ENCODE measurements at regions not wholly inside any gene's neighbourhood (a gene's known extent, or its start where the extent isn't known, plus 50 kb on each side); places are given as distances from the start of the nearest gene placed in this dataset.

DNA sequence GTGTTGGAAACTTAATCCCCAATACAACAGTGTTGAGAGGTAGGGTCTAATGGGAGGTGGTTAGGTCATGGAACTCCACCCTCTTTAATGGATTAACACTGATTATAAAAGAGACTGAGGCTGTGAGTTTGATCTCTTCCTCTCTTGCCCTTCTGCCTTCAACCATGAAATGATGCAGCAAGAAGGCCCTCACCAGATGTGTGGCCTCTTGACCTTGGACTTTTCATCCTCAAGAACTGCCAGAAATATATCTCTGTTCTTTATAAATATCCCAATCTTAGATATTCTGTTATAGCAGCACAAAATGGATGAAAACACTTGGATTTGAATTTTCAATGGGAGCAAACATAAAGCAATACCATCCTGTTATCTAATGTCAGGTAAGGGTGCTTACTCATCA is 67.6 kb downstream of the NMUR2 start:
- Mint-ChIP-seq H3K27me3 (peaks cover 3% of the 10 kb centered on the region), H3K9me3 (ENCODE audit: low read depth) (no peaks in the 10 kb centered on the region), H3K4me1 (no peaks in the 10 kb centered on the region), H3K36me3 (ENCODE audit: low read depth) (no peaks in the 10 kb centered on the region), H3K27ac (no peak overlapping the region), H3K4me3 (no peak overlapping the region)
- intact Hi-C loops (cut with DNase I, micrococcal nuclease), result no loop called here
- ATAC-seq (no peak), DNase-seq (no peak)
- ChIA-PET CTCF (no interaction called here), POLR2A (no interaction called here)

DNA sequence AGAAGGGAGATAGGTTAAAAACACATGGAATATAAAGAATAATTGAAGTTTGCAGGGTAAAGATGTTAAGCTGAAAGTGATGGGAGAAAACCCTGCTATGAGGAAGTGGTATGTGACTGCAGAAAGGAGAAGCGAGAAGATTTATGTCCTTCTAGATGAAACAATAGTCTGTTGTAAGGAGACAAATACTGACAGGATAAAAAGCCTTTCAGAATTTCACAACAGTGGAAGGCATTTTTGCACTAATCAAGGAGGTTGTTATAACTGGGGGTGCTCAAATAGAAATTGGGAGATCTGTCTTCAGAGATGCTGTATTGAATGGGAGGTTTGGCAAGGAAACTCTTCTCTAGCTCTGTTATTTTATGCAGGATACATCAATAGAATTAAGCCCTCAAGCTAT is 69.6 kb downstream of the NMUR2 start:
- DNase-seq, result no peak
- H3K27ac Mint-ChIP-seq, result no peak overlapping the region
- H3K9me3 Mint-ChIP-seq (ENCODE audit: low read depth), result no peaks in the 10 kb centered on the region
- ChIA-PET POLR2A (no interaction called here), CTCF (interaction anchor here (0.9 kb wide), 1 partner anchor 14 kb away, joined by 3 read pairs; no protein-coding TSS in a partner anchor)
- H3K36me3 Mint-ChIP-seq (ENCODE audit: low read depth), result no peaks in the 10 kb centered on the region
- no peak overlapping the region for H3K4me3 Mint-ChIP-seq
- no peak for ATAC-seq
- peaks cover 3% of the 10 kb centered on the region for H3K27me3 Mint-ChIP-seq
- intact Hi-C loops (cut with DNase I, micrococcal nuclease), result no loop called here
- H3K4me1 Mint-ChIP-seq, result no peaks in the 10 kb centered on the region

DNA sequence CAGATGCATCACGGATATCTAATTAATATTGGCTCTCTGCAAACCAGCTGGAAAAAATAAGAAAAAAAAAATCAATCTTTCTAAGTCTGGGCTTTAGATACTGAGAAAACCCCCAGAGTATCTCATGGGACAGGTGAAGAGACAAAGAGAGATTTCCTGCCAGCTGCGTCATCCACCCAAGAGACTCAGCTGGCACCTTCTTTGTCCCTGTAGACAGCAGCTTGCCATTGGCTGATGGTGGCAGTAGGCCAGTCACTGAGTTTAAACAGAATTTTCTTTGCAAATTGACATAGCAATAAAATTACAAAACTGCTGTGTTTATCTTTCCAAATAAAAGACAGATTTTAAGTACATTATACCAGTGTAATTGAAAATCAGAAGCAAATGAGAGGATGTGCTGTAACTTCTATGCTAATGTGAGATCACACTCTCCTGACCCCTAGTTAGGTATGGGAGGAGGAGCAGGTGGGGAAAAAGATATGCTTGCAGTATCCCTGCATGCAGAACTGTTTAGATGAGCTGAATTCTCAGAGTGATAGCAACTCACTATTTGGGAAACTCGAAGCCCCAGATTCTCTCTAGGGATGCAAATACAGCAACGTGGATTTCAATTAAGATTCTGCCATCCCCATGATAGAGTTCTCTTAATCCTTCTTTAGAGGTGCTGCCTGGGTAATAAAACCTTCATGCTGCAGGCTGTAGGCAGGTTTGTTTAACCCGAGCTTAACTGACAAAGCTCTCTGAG is 72.2 kb downstream of the NMUR2 start:
- H3K4me3 Mint-ChIP-seq, result no peak overlapping the region
- no peak for DNase-seq
- no peak overlapping the region for H3K27ac Mint-ChIP-seq
- ChIA-PET POLR2A (no interaction called here), CTCF (no interaction called here)
- intact Hi-C loops (cut with DNase I, micrococcal nuclease), result no loop called here
- peaks cover 3% of the 10 kb centered on the region for H3K27me3 Mint-ChIP-seq
- H3K36me3 Mint-ChIP-seq (ENCODE audit: low read depth), result no peaks in the 10 kb centered on the region
- no peaks in the 10 kb centered on the region for H3K4me1 Mint-ChIP-seq
- no peak for ATAC-seq
- H3K9me3 Mint-ChIP-seq (ENCODE audit: low read depth), result no peaks in the 10 kb centered on the region

DNA sequence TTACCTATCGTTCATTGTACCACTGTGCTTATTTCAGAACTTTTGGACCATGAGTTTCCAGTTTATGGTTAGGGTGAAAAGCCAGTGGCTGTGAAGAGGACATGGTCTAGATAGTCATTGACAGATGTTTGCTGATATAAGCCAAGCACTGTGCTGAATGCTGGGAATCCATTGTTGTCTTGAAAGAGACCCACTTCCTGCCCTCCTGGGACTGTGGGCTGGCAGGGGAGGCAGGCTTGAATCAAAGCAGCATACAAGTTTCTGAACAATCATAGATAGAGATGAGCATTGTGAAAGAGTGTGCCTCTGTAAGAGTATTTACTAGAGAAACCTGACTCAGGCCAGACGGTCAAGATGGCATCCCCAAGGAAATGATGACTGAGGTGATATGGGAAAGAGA is 73.4 kb downstream of the NMUR2 start:
- H3K4me1 Mint-ChIP-seq, result no peaks in the 10 kb centered on the region
- H3K27ac Mint-ChIP-seq, result no peak overlapping the region
- H3K9me3 Mint-ChIP-seq (ENCODE audit: low read depth), result no peaks in the 10 kb centered on the region
- no peak for ATAC-seq
- CTCF ChIA-PET, result interaction anchor here (0.7 kb wide), 1 partner anchor 21 kb away, joined by 3 read pairs; no protein-coding TSS in a partner anchor
- peaks cover 3% of the 10 kb centered on the region for H3K27me3 Mint-ChIP-seq
- no peak overlapping the region for H3K4me3 Mint-ChIP-seq
- no peak for DNase-seq
- no peaks in the 10 kb centered on the region for H3K36me3 Mint-ChIP-seq (ENCODE audit: low read depth)
- intact Hi-C loops (cut with DNase I, micrococcal nuclease), result no loop called here
- POLR2A ChIA-PET, result no interaction called here

DNA sequence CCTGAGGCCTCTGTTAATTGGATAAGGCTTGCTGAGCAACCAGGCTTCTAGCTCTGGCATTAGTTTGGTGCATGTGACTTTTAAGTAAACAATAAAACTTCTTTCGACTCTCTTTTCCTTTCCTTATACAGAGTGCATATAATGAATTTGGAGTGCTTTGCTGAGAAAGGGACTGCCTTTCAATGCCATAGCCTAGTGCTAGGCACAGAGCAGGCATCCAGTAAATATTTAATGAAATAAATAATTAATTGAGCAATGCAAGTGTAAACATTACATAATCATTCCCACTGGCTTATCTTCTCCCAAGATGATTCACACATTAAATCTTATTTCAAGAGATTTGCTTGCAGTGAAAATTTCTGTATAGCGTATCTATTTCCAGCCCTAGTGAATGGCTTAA is 74.1 kb downstream of the NMUR2 start:
- intact Hi-C loops (cut with DNase I, micrococcal nuclease), result no loop called here
- CTCF ChIA-PET, result no interaction called here
- DNase-seq (no peak), ATAC-seq (no peak)
- H3K4me1 Mint-ChIP-seq, result no peaks in the 10 kb centered on the region
- no peaks in the 10 kb centered on the region for H3K9me3 Mint-ChIP-seq (ENCODE audit: low read depth)
- H3K36me3 Mint-ChIP-seq (ENCODE audit: low read depth), result no peaks in the 10 kb centered on the region
- POLR2A ChIA-PET, result no interaction called here
- H3K27ac Mint-ChIP-seq, result no peak overlapping the region
- peaks cover 3% of the 10 kb centered on the region for H3K27me3 Mint-ChIP-seq
- H3K4me3 Mint-ChIP-seq, result no peak overlapping the region

DNA sequence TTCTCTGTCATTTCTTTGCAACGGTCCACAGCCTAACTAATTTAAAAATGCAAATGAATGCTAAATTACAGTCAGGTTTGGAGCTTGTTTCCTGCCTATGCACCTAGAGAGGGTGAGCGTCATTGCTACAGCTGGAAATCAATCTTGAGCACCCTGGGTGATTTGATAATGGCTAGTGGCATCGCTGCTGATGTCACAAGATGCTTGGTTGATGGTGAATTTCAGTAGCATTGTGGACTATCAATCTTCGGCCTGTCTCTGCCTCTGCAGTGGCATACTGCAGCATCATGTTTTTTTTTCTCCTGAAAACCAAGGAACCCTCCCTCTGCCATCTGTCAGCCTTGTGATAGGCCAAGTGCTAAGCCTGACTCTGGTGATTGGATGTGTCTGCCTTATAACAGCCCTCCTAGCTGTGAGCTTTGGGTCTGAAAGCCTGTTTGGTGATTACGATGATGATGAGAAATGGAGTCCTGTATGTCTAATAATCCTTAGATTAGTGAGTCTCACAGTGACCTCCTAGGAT is 75.3 kb downstream of the NMUR2 start:
- H3K4me3 Mint-ChIP-seq, result no peak overlapping the region
- ATAC-seq (no peak), DNase-seq (no peak)
- CTCF ChIA-PET, result no interaction called here
- H3K27me3 Mint-ChIP-seq, result no peaks in the 10 kb centered on the region
- POLR2A ChIA-PET, result no interaction called here
- H3K36me3 Mint-ChIP-seq (ENCODE audit: low read depth), result no peaks in the 10 kb centered on the region
- no peak overlapping the region for H3K27ac Mint-ChIP-seq
- no peaks in the 10 kb centered on the region for H3K9me3 Mint-ChIP-seq (ENCODE audit: low read depth)
- H3K4me1 Mint-ChIP-seq, result no peaks in the 10 kb centered on the region
- intact Hi-C loops (cut with DNase I, micrococcal nuclease), result no loop called here

DNA sequence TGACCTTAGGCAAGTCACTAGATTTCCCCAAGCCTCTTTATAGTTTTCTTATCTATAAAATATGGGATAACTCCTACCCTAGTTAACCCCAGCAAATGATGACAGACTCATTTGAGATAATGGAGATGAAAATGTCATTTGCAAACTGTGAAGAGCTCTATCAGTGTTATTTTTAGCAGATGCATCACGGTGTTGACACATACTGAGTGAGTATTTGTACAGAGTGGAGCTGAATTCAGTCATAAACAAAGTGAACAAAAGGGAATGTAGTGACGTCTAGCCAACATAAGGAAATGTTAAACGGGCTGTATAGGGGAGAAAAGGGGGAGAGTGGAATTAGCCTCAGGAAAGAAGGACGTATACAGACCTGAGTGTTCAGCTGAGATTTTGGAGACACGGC is 75.9 kb downstream of the NMUR2 start:
- Mint-ChIP-seq H3K27ac (no peak overlapping the region), H3K4me1 (no peaks in the 10 kb centered on the region), H3K36me3 (ENCODE audit: low read depth) (no peaks in the 10 kb centered on the region), H3K27me3 (no peaks in the 10 kb centered on the region), H3K4me3 (no peak overlapping the region), H3K9me3 (ENCODE audit: low read depth) (no peaks in the 10 kb centered on the region)
- CTCF ChIA-PET, result interaction anchor here (0.5 kb wide), 1 partner anchor 365 kb away, joined by 3 read pairs; no protein-coding TSS in a partner anchor
- POLR2A ChIA-PET, result no interaction called here
- no peak for ATAC-seq
- intact Hi-C loops (cut with DNase I, micrococcal nuclease), result no loop called here
- DNase-seq, result no peak

DNA sequence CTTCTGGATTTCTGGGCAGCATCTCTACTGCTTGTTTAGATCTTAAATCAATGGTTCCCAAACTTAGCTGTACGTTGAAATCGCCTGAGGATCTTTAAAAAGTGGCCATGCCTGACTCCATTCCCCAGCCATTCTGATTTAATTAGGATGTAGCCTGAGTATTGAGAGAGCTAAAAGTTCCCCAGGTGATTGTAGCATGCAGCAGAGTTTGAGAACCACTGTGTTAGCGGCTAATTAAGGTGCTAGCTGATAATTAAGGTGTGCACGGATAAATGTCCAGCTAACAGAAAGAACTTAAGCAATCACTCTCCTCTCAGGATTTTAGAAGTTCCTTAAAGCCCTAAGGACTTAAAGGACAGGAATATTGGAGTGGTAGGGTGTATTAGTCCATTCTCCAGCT is 89.1 kb downstream of the NMUR2 start:
- ChIA-PET POLR2A (no interaction called here), CTCF (interaction anchor here (0.7 kb wide), 1 partner anchor 49 kb away, joined by 6 read pairs; no protein-coding TSS in a partner anchor)
- H3K4me3 Mint-ChIP-seq, result no peak overlapping the region
- no peak overlapping the region for H3K27ac Mint-ChIP-seq
- peaks cover 3% of the 10 kb centered on the region for H3K27me3 Mint-ChIP-seq
- no peaks in the 10 kb centered on the region for H3K4me1 Mint-ChIP-seq
- intact Hi-C loops (cut with DNase I, micrococcal nuclease), result no loop called here
- no peak for ATAC-seq
- H3K36me3 Mint-ChIP-seq (ENCODE audit: low read depth), result no peaks in the 10 kb centered on the region
- H3K9me3 Mint-ChIP-seq (ENCODE audit: low read depth), result no peaks in the 10 kb centered on the region
- DNase-seq, result no peak

DNA sequence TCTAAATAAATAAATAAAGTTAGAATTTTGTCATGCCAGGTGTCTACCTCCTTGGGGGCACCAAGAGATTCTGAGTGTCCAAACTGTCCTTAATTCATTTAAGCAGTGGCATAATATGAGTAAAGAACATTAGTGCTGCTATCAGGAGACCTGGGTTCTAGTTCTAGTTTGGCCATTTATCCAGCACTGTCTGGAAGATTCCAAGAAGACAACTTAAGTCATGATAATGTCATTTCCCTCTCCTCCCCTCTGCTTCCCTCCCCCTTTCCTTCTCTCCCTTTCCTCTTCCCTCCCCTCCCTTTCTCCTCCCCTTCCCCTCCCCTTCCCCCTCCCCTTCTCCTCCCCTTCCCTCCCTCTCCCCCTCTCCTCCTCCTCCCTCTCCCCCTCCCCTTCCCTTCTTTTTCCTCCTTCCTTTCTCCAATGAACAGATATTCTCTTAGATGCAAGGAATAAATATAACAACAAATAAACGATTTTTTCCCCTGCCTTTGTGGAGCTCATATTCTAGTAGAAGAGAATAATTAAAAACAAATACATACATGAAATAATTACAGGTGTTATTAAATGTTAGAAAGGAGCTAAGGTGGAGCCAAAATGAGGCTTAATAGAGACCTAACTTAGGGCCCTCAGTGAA is 90.8 kb downstream of the NMUR2 start:
- Mint-ChIP-seq H3K4me3 (no peak overlapping the region), H3K27me3 (peaks cover 3% of the 10 kb centered on the region), H3K36me3 (ENCODE audit: low read depth) (no peaks in the 10 kb centered on the region), H3K27ac (no peak overlapping the region), H3K4me1 (no peaks in the 10 kb centered on the region), H3K9me3 (ENCODE audit: low read depth) (no peaks in the 10 kb centered on the region)
- intact Hi-C loops (cut with DNase I, micrococcal nuclease), result no loop called here
- ChIA-PET POLR2A (no interaction called here), CTCF (interaction anchor here (0.6 kb wide), 1 partner anchor 52 kb away, joined by 3 read pairs; no protein-coding TSS in a partner anchor)
- ATAC-seq (no peak), DNase-seq (no peak)

DNA sequence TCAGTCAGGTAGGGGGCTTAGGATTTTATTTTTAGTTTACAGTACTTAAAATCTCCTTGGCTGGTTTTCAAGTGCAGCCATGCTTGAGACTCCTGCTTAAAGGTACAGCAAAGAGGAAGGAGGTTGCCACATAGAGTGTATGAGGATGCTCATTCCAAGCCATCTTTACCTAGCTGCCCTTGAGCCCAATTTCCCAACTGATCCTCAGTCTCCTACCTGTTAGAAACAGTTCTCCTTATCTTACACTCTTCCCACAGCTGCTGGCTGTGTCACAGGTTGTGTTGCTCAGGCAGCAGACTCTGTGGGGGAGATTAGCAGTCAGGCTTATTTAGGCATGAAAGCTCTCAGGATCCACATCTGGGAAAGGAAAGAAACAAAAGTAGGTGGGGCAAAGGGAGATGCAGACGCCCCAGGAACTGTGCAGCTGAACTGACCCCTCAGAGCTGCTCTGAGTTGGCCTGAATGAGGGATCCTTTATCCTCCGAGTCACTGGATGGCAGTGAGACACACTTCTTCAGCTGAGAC is 95.1 kb downstream of the NMUR2 start:
- Mint-ChIP-seq H3K4me3 (no peak overlapping the region), H3K4me1 (no peaks in the 10 kb centered on the region), H3K36me3 (ENCODE audit: low read depth) (no peaks in the 10 kb centered on the region), H3K9me3 (ENCODE audit: low read depth) (no peaks in the 10 kb centered on the region), H3K27me3 (peaks cover 3% of the 10 kb centered on the region), H3K27ac (no peak overlapping the region)
- ATAC-seq, result no peak
- no peak for DNase-seq
- ChIA-PET POLR2A (no interaction called here), CTCF (interaction anchor here (0.6 kb wide), 1 partner anchor 42 kb away, joined by 3 read pairs; no protein-coding TSS in a partner anchor)
- intact Hi-C loops (cut with DNase I, micrococcal nuclease), result no loop called here

DNA sequence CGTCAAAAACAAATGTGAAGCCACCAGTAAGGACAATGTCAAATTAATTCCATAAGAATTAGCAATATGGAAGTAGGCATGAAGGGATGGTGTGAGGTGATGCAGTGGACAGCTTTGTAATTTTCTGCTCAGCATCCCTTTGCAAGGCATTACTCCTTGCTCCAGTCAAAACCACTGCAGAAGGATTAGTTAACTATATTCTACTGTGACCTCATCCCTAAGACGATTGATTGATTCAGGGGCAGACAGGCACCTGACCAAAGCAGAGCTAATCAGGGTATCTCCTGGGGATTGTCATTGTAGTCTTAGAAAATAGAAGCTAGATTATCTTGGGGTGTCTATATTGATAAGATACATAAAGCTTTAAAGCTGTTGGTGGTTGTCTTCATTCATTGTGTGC is 98.7 kb downstream of the NMUR2 start:
- Mint-ChIP-seq H3K9me3 (ENCODE audit: low read depth) (no peaks in the 10 kb centered on the region), H3K27ac (no peak overlapping the region), H3K36me3 (ENCODE audit: low read depth) (no peaks in the 10 kb centered on the region), H3K4me3 (no peak overlapping the region), H3K27me3 (peaks cover 3% of the 10 kb centered on the region), H3K4me1 (no peaks in the 10 kb centered on the region)
- ChIA-PET POLR2A (no interaction called here), CTCF (no interaction called here)
- intact Hi-C loops (cut with DNase I, micrococcal nuclease), result no loop called here
- ATAC-seq (no peak), DNase-seq (no peak)

DNA sequence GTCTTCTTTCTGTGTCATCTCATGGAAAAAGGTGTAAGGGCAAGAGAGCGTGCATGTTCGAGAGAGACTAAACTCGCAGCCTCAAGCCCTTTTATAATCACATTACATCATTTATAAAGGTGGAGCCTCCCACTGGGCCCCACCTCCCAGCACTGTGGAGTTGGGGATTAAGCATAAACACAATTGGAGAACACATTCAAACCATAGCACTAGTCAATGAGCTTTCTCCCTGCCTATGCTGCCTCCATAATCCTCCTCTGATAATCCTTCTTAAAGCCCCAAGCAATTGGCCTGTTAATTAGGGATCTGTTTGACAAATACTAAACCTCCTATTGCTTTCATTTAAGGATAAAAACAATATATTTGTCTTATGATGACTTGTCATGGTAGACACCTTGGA is 99.6 kb downstream of the NMUR2 start:
- Mint-ChIP-seq H3K27ac (no peak overlapping the region), H3K36me3 (ENCODE audit: low read depth) (no peaks in the 10 kb centered on the region), H3K9me3 (ENCODE audit: low read depth) (no peaks in the 10 kb centered on the region), H3K4me1 (no peaks in the 10 kb centered on the region), H3K27me3 (peaks cover 3% of the 10 kb centered on the region), H3K4me3 (no peak overlapping the region)
- ATAC-seq (no peak), DNase-seq (no peak)
- POLR2A ChIA-PET, result no interaction called here
- CTCF ChIA-PET, result no interaction called here
- intact Hi-C loops (cut with DNase I, micrococcal nuclease), result no loop called here

All from activated CD4-positive, alpha-beta T cell treated with anti-CD3 and anti-CD28 coated beads for 36 hours (primary cell).